Body of pancreas (tissue), 4 donors: ENCODE measurements at regions not wholly inside any gene's neighbourhood (a gene's known extent, or its start where the extent isn't known, plus 50 kb on each side); places are given as distances from the start of the nearest gene placed in this dataset.

Source experiments
- POLR2A ChIP-seq, 3 donors: fragments of 450-650 bp; IDR thresholded peaks; one replicate each; pipeline ENCODE4 v1.6.1; 2016; ENCODE audit warnings: antibody characterized with exemption in 3 of 3, mild to moderate bottlenecking in 2 of 3
- TF ChIP-seq, protein P1 (sequence below), 7 experiments: fragments of 450-650 bp in 4 of 7; fragments of 200-600 bp in 3 of 7; sonication (generic) in 3 of 7; IDR thresholded peaks; one replicate each; pipeline ENCODE4 v1.5.1; 2016 to 2019; ENCODE audit warnings: antibody characterized with exemption in 7 of 7

DNA sequence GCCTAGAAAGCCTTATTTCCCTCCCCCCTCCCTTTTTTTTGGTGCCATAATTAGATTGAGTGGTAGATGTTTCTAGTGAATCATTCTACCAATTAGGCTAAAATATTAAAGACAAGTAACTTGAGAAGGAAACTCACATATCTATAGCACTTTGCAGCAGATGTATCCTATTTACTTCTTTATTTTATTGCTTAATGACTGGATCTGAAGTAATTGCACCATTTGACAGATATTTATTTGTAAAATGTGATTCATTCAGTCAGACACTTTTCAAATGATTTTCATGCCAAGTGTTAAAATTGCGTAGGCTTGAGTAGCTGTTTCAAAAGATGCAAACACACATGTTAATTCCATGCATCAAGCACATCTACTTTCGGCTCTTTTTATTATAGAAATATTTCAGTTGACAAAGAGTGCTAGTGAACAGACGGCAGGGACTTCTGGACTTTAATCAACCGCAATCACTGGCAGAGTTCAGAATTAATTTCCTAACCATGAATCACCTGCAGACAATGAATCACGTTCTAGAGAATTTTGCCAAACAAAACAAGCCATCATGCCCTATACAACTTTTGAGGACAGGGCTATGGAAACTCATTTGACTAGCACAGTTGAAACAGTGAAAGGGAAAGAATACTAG lies 636.8 kb downstream of the MECOM start:
- TF ChIP-seq, protein P1, sequence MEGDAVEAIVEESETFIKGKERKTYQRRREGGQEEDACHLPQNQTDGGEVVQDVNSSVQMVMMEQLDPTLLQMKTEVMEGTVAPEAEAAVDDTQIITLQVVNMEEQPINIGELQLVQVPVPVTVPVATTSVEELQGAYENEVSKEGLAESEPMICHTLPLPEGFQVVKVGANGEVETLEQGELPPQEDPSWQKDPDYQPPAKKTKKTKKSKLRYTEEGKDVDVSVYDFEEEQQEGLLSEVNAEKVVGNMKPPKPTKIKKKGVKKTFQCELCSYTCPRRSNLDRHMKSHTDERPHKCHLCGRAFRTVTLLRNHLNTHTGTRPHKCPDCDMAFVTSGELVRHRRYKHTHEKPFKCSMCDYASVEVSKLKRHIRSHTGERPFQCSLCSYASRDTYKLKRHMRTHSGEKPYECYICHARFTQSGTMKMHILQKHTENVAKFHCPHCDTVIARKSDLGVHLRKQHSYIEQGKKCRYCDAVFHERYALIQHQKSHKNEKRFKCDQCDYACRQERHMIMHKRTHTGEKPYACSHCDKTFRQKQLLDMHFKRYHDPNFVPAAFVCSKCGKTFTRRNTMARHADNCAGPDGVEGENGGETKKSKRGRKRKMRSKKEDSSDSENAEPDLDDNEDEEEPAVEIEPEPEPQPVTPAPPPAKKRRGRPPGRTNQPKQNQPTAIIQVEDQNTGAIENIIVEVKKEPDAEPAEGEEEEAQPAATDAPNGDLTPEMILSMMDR (IDR thresholded peaks at IDR 0.05), result no peak
- no peak for TF ChIP-seq POLR2A (IDR thresholded peaks at IDR 0.05)
